Parathyroid adenoma (tissue), 2 donors: ENCODE measurements at regions not wholly inside any gene's neighbourhood (a gene's known extent, or its start where the extent isn't known, plus 50 kb on each side); places are given as distances from the start of the nearest gene placed in this dataset.

Source experiments
- H2AFZ ChIP-seq: fragments of 300-600 bp; sonication (generic); one replicate; pipeline ENCODE4 v1.7.0; 2017; ENCODE audit warnings: antibody characterized with exemption, mild to moderate bottlenecking
- H3K27ac ChIP-seq: fragments of 300-600 bp; sonication (generic); one replicate; pipeline ENCODE4 v1.7.0; 2017
- H3K27me3 ChIP-seq: fragments of 300-600 bp; sonication (generic); one replicate; pipeline ENCODE4 v1.7.0; 2017; ENCODE audit warnings: low read length; ENCODE audit not compliant: control insufficient read depth, insufficient read depth
- H3K36me3 ChIP-seq: fragments of 300-600 bp; sonication (generic); one replicate; pipeline ENCODE4 v1.7.0; 2017; ENCODE audit warnings: low read length; ENCODE audit not compliant: control insufficient read depth, insufficient read depth
- H3K4me1 ChIP-seq: fragments of 300-600 bp; sonication (generic); one replicate; pipeline ENCODE4 v1.7.0; 2017; ENCODE audit warnings: control low read depth
- H3K4me2 ChIP-seq: fragments of 300-600 bp; sonication (generic); one replicate; pipeline ENCODE4 v1.7.0; 2017; ENCODE audit warnings: low read length
- H3K4me3 ChIP-seq: fragments of 300-600 bp; sonication (generic); one replicate; pipeline ENCODE4 v1.7.0; 2017; ENCODE audit warnings: low read depth, low read length
- H3K79me2 ChIP-seq: fragments of 300-600 bp; sonication (generic); one replicate; pipeline ENCODE4 v1.7.0; 2017; ENCODE audit warnings: control low read depth
- H3K9ac ChIP-seq: fragments of 300-600 bp; sonication (generic); one replicate; pipeline ENCODE4 v1.7.0; 2017; ENCODE audit warnings: mild to moderate bottlenecking
- H3K9me3 ChIP-seq: fragments of 300-600 bp; sonication (generic); one replicate; pipeline ENCODE4 v1.7.0; 2017; ENCODE audit warnings: low read length; ENCODE audit not compliant: control insufficient read depth
- CTCF ChIP-seq: fragments of 300-600 bp; sonication (generic); IDR thresholded peaks from one replicate; pipeline ENCODE4 v1.7.0; 2017; ENCODE audit warnings: antibody characterized with exemption, mild to moderate bottlenecking
- donor health status: primary hyperparathyroidism.

- Histone ChIP-seq H3K4me3 (no peak overlapping the region), H3K36me3 (no peaks in the 10 kb centered on the region), H3K4me1 (no peaks in the 10 kb centered on the region), H3K9me3 (no peaks in the 10 kb centered on the region), H3K27me3 (no peaks in the 10 kb centered on the region), H3K9ac (no peak overlapping the region), H2AFZ (no peak overlapping the region), H3K4me2 (no peak overlapping the region), H3K79me2 (no peaks in the 10 kb centered on the region), H3K27ac (no peak overlapping the region)
- TF ChIP-seq CTCF = no peak
Observed at GRCh38 chr20:24877652-24878051, 71.4 kb upstream of the CST7 start.

GRCh38 chr20:24878657-24879056, 70.4 kb upstream of the CST7 start:
- Histone ChIP-seq H2AFZ (no peak overlapping the region), H3K36me3 (no peaks in the 10 kb centered on the region), H3K4me2 (no peak overlapping the region), H3K4me1 (no peaks in the 10 kb centered on the region), H3K9ac (no peak overlapping the region), H3K4me3 (no peak overlapping the region), H3K79me2 (no peaks in the 10 kb centered on the region), H3K9me3 (no peaks in the 10 kb centered on the region), H3K27ac (no peak overlapping the region), H3K27me3 (no peaks in the 10 kb centered on the region)
- no peak for TF ChIP-seq CTCF

GRCh38 chr20:24879875-24880274, 69.2 kb upstream of the CST7 start:
- H3K9me3 ChIP-seq = no peaks in the 10 kb centered on the region
- no peak overlapping the region for H3K4me2 ChIP-seq
- no peak overlapping the region for H2AFZ ChIP-seq
- no peaks in the 10 kb centered on the region for H3K36me3 ChIP-seq
- no peaks in the 10 kb centered on the region for H3K27me3 ChIP-seq
- no peak overlapping the region for H3K9ac ChIP-seq
- H3K4me1 ChIP-seq = no peaks in the 10 kb centered on the region
- TF ChIP-seq CTCF = no peak
- H3K27ac ChIP-seq = no peak overlapping the region
- no peak overlapping the region for H3K4me3 ChIP-seq
- H3K79me2 ChIP-seq = no peaks in the 10 kb centered on the region

- Histone ChIP-seq H3K27ac (no peak overlapping the region), H3K27me3 (no peaks in the 10 kb centered on the region), H3K79me2 (no peaks in the 10 kb centered on the region), H3K4me2 (no peak overlapping the region), H3K36me3 (no peaks in the 10 kb centered on the region), H3K4me1 (no peaks in the 10 kb centered on the region), H2AFZ (no peak overlapping the region), H3K4me3 (no peak overlapping the region), H3K9me3 (no peaks in the 10 kb centered on the region), H3K9ac (no peak overlapping the region)
- no peak for TF ChIP-seq CTCF
Observed at GRCh38 chr20:24880356-24880755, 68.7 kb upstream of the CST7 start.

- Histone ChIP-seq H3K79me2 (no peaks in the 10 kb centered on the region), H3K36me3 (no peaks in the 10 kb centered on the region), H3K9me3 (no peaks in the 10 kb centered on the region), H2AFZ (no peak overlapping the region), H3K27me3 (no peaks in the 10 kb centered on the region), H3K9ac (no peak overlapping the region), H3K4me3 (no peak overlapping the region), H3K4me1 (no peaks in the 10 kb centered on the region), H3K4me2 (no peak overlapping the region), H3K27ac (no peak overlapping the region)
- no peak for TF ChIP-seq CTCF
Observed at GRCh38 chr20:24890286-24890685, 58.8 kb upstream of the CST7 start.
